ENCODE measurements at regions not wholly inside any gene's neighbourhood (a gene's known extent, or its start where the extent isn't known, plus 50 kb on each side); places are given as distances from the start of the nearest gene placed in this dataset.
"Not testable (repeated sequence)": the region's sequence is repeated elsewhere in the genome, so short reads cannot be mapped to it uniquely, and the experiment has no call there.

DNA sequence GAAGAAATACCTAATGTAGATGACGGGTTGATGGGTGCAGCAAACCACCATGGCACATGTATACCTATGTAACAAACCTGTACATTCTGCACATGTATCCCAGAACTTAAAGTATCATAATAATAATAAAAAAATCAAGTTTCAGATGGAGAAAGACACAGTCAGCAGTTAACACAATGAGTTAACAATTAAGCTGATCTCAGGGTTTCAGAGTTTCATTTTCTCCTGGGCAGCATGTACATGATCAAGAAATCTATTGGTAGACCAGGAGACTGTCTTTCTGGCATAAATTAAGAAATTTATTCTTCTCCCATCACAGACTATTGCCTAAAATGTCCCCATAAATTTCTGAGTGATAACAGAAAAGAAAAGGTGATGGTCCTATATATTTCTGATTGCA, 155.3 kb downstream of the RAD51AP2 start:
- DNase-seq (ENCODE audit: low read depth): no peak

DNA sequence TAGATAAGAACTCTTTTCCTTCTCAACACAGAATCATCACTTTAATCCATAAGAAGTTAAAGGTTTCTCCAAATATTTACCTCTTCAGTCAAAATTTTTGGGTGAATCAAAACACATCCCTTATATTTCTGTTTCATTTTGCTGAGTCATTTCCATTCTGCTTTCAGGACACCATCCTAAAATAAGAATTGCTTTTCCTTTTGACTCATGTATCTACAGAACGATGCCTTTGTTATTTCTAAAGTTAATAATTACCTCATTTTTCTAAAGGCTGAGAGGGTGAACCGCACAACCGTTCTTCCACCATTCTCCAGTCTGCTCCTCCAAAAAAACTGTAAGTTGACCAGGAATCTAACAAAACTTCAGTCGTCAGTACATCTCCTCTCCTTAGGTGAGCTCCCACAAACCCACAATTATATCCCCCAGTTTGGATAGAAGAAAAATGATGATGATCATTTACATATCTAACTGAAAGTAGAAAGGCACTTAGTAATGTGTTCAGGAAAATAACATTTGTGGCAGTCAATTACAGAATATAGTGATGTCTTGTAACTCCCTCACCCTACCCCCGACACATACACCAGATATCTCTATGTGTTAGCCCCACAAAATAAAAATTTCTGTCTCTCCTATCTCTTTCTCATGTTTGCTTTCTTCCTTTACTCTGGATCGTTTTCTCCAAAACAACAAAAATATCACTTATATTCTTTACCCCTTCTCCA, 162.5 kb downstream of the RAD51AP2 start:
- DNase-seq (ENCODE audit: low read depth): no peak

DNA sequence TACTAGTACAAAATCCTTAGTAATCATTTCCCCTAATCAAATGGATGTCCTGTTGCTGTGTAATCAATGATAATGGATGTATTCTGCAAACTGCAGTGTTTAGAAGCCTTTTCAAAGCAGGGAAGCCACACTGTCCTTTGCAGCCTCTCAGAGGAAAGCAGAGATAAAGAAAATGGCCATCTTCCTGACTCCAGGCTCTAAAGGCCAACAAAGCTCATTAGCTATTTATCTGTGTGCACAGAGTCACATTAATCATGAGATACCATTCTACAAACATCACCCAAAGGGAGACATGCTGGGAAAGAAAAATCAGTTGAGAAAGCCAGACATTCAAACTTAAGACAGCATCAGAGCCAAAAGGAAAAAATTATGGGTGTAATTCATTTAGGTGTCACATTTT, 165.0 kb downstream of the RAD51AP2 start:
- no peak for DNase-seq (ENCODE audit: low read depth)

DNA sequence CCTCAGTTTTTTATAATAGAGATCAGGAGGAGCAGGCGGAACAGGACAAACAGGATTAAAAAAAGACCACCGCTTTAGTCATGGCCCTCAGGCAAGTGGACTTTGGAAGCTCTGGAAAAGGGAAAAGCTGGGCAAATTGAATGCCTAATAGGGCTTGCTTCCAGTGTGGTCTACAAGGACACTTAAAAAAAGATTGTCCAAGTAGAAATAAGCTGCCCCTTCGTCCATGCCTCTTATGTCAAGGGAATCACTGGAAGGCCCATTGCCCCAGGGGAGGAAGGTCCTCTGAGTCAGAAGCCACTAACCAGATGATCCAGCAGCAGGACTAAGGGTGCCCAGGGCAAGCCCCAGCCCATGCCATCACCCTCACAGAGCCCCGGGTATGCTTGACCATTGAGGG, 175.5 kb downstream of the RAD51AP2 start:
- DNase-seq (ENCODE audit: low read depth): not testable (repeated sequence)

DNA sequence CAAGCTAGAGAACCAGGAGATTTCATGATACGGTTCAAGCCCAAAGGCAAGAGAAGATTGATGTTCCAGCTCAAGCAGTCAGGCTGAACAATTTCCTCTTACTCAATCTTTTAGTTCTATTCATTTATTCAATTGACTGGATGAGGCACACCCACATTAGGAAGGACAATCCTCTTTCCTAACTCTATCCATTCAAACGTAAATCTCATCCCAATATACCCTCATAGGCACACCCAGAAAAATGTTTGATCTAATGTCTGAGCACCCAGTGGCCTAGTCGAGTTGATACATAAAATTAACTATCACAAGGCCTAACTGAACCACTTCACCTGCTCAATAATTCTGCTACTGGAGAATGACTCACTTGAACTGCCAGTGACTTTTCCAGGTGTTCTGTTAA, 180.7 kb downstream of the RAD51AP2 start:
- DNase-seq (ENCODE audit: low read depth): no peak

DNA sequence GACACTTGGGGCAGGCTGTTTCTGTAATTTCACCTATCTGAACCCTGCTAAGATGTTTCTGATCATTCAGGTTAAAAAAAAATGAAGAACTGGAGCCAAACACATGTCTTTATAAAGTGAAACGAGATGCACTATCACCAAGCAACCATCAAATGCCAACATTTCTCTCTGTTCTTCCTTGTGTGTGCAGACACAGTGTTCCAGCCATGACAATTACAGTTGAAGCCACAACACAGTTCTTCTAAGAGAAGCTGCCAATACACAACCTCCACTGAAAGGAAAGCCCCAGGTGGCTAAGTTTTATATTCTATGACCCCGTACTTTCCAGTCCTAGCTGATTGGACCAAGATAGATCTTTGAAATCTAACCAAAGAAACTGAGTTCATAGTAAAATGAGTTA, 181.8 kb downstream of the RAD51AP2 start:
- no peak for DNase-seq (ENCODE audit: low read depth)

DNA sequence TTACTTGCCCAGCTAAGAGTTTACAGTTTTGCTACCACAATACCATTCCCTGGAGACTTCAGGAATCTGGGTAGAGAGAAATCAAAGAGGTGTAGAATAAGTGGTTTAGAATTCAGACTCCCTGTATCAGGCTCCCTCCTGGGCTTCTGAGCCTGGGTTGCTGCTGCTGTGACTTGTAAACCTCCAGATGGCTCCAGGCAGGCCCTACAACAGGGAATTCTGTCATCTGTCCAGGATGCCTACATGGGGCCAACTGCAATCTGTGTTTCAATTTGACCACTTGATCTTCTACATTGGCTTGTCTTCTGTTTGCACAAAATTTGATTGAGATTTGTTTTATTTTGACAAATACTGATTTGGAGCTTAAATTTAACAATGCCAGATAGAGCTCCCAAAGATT, 183.9 kb downstream of the RAD51AP2 start:
- DNase-seq (ENCODE audit: low read depth): no peak

DNA sequence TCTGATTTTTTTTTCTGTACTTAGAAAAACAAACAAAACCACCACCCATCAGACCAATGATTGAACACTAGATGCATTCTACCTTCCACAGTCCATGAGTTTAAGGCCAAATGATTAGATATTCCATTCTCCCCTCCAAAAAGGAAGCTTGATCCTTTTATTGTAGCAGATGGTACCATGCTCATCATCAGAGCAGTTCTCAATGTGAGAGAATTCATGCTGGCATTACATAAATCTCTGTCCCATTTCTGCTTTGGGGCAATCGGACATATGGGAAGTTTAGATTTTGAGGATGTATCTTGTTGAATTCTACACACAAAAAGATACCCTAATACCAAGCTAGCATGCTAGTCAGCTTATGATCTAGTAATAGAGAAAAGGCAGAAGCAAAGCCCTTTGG, 186.6 kb downstream of the RAD51AP2 start:
- DNase-seq (ENCODE audit: low read depth): no peak

DNA sequence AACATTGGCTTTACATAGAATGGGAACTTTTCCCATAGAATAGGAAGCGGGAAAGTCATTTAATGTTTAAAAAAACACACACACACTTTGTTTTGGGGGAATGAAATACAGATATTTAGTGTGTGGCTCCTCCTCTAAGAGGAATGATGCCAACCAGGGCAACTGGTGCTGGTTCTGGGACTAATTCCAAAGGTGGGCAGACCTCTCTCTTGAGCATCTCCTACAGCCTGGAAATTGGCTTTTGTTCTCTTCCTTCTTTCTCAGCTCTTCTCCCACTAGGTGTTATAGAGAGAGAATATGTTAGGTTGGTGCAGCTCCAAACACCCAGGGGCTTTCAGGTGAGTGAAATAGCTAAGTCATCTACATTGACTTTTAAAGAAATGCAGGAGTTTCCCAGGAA, 190.1 kb downstream of the RAD51AP2 start:
- no peak for DNase-seq (ENCODE audit: low read depth)

DNA sequence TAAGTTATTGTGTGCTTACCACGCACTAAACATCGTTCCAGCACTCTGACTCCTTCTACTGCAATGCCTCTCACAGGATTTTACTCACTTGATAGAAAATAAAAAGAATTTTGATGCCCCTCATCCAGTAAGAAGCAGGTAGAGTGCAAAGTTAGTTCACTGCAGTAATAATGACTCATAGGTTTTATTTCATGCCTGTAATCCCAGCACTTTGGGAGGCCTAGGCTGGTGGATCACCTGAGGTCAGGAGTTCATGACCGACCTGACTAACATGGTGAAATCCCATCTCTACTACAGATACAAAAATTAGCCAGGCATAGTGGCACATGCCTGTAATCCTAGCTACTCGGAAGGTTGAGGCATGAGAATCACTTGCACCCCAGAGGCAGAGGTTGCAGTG, 190.6 kb downstream of the RAD51AP2 start:
- no peak for DNase-seq (ENCODE audit: low read depth)

DNA sequence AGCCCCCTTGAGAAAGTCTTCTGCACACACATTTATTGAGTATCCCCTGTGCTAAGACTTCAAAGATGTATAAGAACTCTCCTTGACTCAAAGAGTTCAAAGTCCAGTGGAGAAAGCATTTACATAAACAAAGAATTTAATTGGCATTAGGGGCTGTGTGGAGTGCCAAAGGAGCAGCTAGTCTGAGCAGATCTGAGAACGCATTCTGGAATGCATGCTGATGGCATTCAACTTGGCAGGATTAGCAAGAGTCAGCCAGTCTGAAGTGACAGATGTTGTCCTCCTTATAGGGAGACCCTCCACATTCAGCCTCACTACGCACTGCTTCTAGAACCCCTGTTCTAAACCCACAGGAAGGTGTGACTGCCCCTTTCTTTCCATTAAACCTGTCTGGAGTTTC, 191.5 kb downstream of the RAD51AP2 start:
- no peak for DNase-seq (ENCODE audit: low read depth)

DNA sequence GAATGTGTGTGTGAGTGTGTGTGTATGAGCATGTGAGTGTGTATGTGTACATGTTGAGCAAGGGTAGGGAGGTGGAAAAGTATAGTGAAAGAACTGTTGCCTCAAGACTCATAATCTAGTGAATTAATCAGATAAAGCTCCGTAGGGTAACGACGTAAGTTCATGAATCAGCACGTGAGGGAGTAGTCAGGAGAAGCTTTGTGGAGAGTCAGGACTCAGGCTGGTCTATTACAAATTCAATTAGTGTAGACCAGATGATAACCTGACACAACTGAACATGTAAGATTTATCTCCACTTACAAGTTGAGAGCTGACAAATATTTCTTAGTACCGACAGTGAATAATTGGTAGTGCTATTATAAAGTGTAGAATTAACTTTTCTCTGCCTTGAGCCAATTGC, 194.5 kb downstream of the RAD51AP2 start:
- no peak for DNase-seq (ENCODE audit: low read depth)

DNA sequence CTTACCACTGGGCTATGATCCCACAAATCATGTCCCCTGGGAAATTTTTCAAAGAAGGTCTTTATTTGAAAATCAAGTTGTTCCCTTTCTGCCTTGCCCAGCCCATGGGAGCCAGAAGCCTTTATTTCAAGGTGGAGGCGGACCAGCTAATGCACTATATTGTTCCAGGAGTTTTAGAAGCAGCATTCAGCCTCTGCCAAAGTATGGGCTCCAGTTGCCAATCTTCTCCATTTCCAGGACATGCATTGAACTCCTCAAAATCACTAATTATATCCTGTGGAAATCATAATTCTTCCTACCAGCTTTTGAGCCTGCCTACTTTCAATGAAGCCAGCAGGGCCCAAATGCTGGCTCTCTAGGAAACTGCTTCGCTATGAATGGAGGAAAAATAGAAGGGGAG, 195.8 kb downstream of the RAD51AP2 start:
- DNase-seq (ENCODE audit: low read depth): no peak

DNA sequence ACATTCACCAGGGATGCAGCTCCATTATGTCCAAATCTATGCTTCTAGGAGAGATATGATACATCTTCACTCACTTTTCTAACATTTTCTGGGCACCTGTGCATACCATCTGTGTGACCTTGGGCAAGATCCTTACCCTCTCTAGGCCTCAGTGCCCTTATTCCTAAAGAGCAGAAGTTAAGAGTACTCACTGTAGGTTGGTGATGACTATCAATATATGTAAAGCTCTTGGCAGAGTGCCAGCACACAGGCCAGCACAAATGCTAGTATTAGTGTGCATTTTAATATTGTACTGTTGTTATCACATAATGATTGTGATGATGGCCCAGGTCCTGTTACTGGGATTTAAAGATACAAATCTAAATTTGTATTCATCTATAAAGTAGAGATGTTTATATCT, 199.2 kb downstream of the RAD51AP2 start:
- DNase-seq (ENCODE audit: low read depth): no peak

DNA sequence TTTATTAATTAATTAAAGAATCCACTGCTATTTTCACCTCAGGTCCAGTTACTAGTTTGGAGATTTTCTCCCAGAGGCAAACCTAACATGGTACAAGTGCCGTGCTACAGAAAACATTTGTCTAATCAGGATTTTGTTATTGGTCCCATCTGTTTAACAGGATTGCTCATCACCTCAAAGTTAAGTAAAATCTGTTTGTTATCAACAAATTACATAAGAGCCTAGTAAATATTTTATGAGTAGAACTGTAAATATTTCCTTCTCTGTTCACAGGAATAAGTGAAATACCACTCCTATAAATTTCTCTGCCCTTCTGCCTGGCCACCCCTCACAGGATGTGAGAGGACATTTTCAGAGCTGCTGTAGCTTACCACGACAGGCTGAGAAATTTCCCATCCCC, 200.2 kb downstream of the RAD51AP2 start:
- no peak for DNase-seq (ENCODE audit: low read depth)

DNA sequence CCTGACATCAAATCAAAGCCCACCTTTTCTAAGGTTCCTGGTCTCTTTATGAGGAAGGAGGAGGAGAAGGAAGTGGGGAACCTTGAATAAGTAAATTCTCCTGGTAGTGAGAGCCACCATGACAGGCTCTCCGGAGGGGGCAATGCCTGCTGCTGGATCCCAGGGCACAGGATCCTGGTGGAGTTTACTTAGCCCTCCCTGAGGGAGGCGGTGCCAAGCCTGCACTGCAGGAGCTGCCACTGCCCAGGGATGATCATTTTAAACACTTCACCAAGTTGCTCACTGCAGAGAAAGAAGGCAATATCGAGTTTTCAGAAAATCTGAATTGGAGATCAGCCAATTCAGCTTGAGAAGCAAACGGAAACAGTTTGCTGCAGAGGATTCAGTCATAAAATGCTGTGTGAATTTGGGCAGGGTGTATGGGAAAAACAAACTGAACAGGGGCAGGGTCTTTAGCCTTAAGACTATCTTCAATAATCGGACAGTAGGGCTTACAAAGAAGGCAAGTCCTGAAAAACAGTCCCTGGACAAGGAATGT, 200.7 kb downstream of the RAD51AP2 start:
- DNase-seq (ENCODE audit: low read depth): no peak

DNA sequence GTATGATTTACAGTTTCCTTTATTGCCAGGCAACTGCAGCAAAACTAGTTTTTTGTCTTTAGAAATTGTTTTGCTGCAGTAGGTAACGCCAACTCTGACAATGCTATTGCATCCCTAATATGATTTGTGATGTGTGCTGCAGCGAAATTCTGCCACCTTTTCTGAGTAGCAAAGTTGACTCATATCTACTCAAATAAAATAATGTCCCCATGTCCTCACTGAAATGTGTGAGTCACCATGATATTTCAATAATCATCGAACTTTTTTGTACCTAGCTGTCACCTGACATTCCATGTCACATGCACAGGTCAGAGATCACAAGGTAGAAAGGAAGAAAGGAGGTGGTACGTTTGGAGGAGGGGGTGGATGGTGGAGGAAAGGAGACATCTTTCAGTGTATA, 205.0 kb downstream of the RAD51AP2 start:
- DNase-seq (ENCODE audit: low read depth): no peak

DNA sequence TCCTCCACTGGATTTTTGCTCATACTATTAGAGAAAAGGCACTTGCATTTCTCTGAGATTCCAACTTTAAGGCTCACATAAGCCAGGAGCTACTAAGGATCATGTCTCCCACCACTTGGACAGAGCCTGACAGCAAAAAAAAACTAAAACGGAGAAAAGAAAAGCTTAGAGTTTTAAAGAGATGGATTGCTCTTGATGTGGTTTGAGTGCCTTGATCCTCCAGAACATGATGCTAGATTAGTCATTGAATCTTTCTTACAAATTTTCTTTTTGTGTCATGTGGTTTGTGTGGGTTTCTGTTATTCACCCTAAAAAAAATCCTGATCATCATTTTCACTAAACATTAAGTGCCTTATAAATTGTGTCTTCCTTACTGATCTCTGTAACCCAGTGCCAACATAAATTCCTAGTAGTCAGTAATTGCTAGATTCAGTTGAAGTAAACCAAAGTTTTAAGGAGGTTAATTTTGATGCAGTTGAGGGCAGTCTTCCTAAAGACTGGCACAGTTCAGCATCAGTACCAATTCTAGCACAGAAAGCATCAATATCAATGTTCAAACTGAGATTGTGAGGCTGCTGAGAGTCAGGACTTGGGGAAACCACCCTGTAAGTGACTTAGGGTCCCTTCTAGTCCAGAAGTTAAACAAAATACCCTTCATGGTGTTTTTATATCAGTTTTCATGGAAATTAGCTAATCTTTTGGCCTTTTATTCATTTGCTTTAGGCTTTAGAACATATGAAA, 206.3 kb downstream of the RAD51AP2 start:
- DNase-seq (ENCODE audit: low read depth): no peak

DNA sequence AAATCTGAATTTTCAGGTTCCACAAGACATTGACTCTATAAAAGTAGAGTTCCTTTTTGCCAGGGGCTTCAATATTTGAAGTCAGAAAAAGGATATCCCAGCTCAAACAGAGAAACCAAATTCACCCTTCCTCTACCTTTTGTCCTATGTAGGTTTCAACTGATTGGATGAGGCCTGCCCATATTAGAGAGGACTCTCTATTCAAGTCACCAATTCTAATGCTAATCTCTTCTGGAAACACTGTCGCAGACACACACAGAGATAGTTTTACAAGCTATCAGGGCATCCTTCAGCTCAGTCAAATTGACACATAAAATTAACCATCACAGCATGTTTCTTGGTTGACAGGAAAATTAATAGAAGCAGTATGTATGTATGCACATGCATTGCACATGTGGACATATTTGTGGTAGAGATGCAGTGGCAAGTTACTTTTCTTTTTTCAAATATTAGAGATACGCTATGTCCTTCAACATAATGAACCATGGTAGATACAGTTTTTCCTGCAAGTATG, 207.1 kb downstream of the RAD51AP2 start:
- no peak for DNase-seq (ENCODE audit: low read depth)

DNA sequence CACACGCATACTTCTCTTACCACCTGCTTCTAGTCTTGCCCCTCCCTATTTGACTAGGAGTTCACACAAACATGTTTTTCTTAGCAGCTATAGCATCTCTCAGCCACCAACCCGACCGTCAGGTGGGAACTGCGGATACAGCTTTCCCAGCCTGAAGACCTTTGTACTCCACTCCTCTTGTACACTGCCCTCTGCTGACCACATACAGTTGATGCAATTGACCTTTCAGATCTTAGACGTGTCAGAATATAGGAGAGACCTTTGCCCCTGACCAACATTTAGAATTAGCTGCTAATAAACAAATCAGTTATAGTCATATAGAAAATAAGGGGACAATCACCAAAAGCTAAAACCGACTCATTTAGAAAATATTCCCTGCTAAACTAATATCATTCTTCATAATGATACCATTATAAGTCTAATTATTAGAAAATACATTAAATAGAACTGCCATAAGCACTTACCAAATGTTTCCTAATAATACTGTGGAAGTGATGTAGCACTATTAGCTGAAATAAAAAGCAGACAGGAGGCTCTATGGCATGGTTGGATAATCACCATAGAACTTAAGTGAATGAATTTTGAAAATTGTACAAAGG, 208.4 kb downstream of the RAD51AP2 start:
- DNase-seq (ENCODE audit: low read depth): peak; percentile 52

DNA sequence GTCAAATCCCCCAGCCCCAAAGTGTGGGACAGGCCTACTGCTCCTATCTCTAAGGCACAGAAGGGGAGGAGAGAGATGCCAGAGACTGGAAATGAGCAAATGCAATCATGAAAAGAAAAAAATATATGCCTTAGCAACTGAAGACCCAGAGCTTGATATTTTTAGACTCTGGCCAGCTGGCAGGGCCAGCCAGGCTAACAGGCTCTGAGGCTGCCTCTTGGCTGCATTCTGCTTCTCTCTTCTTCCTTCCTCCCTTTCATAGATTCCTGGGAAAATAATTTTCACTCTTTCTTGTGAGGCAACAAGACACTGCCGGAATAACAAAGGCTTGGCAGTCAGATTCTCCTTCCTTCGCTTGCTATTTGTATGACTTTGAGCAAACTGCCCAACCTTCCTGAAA, 209.1 kb downstream of the RAD51AP2 start:
- no peak for DNase-seq (ENCODE audit: low read depth)

DNA sequence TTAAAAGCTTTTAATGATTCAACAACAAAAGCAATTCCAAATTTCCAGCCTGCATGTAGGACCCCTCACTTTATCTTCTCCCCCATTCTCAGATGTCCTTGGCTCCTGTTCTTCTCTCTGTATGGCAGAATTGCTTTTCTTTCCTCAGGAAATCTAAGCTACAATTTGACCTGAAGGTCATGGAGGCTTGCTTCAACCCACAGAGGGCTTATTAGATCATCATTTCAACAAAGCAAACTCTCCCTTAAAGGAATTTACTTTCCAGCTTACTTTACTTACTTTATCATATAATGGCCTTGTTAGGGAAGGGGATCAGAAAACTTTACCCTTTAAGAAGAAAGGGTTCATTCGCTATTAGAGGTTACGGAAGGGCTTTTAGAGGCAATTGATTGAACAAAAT, 211.5 kb downstream of the RAD51AP2 start:
- DNase-seq (ENCODE audit: low read depth): no peak

DNA sequence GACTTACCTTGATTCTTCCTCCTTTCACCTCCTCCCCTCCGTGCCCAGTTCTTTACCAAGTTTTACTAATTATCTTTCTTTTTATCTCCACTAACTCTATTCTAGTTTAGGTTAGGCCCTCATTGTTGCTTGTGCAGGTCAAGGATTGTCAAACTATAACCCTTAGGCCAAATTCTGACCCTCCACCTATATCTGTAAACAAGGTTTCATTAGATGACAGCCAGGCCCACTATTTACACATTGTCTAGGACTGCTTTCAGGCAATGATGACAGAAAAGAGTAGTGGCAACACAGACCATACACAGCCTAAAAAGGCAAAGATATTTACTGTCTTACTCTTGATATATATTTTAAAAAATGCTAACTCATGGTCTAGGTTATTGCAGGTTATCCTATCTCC, 212.0 kb downstream of the RAD51AP2 start:
- DNase-seq (ENCODE audit: low read depth): no peak

Measured in fibroblast of the conjunctiva (primary cell).